Breast epithelium (tissue), 3 donors: ENCODE measurements at regions not wholly inside any gene's neighbourhood (a gene's known extent, or its start where the extent isn't known, plus 50 kb on each side); places are given as distances from the start of the nearest gene placed in this dataset.

ENCODE experiments used
- POLR2A ChIP-seq: fragments of 450-650 bp; IDR thresholded peaks from one replicate; pipeline ENCODE4 v1.6.1; 2016; ENCODE audit warnings: antibody characterized with exemption, mild to moderate bottlenecking, moderate library complexity
- POLR2AphosphoS5 ChIP-seq, 3 donors: sonication (generic); formaldehyde crosslinking; IDR thresholded peaks; one replicate each; pipeline ENCODE4 v1.6.1; 2017; ENCODE audit warnings: antibody characterized with exemption in 3 of 3
- TF ChIP-seq, protein P1 (sequence below), 3 donors: fragments of 450-650 bp; IDR thresholded peaks; one replicate each; pipeline ENCODE4 v1.5.1; 2016 to 2017; ENCODE audit warnings: antibody characterized with exemption in 3 of 3, mild to moderate bottlenecking in 3 of 3, moderate library complexity in 3 of 3

DNA sequence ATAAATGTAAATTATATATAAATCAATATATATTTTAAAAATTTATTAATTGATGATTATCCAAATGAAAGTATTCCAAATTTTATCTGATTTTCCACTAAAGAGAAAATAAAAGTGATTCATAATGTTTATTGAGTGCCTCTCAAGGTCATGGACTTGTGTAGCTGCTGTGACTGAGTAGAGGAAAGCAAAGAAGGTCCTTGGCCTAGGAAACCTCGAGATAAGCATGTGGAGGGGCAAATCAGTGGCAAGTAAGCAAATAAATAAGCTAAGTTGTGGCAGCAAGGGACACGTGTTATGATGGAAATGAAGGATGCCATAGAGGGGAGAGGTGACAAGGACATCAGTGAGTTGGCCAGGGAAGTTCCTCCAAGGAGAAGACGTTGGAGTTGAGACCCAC is 866.1 kb upstream of the ID2 start:
- TF ChIP-seq, protein P1, sequence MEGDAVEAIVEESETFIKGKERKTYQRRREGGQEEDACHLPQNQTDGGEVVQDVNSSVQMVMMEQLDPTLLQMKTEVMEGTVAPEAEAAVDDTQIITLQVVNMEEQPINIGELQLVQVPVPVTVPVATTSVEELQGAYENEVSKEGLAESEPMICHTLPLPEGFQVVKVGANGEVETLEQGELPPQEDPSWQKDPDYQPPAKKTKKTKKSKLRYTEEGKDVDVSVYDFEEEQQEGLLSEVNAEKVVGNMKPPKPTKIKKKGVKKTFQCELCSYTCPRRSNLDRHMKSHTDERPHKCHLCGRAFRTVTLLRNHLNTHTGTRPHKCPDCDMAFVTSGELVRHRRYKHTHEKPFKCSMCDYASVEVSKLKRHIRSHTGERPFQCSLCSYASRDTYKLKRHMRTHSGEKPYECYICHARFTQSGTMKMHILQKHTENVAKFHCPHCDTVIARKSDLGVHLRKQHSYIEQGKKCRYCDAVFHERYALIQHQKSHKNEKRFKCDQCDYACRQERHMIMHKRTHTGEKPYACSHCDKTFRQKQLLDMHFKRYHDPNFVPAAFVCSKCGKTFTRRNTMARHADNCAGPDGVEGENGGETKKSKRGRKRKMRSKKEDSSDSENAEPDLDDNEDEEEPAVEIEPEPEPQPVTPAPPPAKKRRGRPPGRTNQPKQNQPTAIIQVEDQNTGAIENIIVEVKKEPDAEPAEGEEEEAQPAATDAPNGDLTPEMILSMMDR (IDR thresholded peaks at IDR 0.05): no peak
- TF ChIP-seq POLR2A: no peak
- no peak for TF ChIP-seq POLR2AphosphoS5 (IDR thresholded peaks at IDR 0.05)
